ENCODE measurements at regions not wholly inside any gene's neighbourhood (a gene's known extent, or its start where the extent isn't known, plus 50 kb on each side); places are given as distances from the start of the nearest gene placed in this dataset.

- TF ChIP-seq CTCF (IDR thresholded peaks at IDR 0.05) (no peak), EP300 (IDR thresholded peaks at IDR 0.05) (no peak)
These were observed 475.6 kb downstream of the COG6 start for GRCh38 chr13:40130871-40131636.
